ENCODE measurements at regions not wholly inside any gene's neighbourhood (a gene's known extent, or its start where the extent isn't known, plus 50 kb on each side); places are given as distances from the start of the nearest gene placed in this dataset.

DNA sequence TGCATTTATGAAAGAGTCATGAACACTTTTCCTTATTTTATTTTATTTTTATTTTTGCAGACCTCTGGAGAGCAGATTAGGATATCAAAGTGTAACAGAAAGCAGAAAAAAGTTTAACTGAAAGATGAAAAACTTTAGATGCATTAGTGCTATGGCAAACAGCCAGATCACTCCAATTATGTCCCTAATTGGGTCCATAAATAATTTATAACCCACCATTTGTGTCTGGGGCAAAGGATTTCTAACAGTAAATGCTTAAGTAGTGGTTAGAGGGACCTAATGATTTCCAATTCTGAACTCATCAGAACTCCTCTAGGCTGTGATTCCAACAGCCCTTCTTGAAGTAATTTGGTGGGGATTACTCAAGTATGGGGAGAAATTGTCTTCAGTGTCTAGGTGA is 93.7 kb upstream of the PROKR2 start:
- H3K27me3 ChIP-seq, result no peaks in the 10 kb centered on the region
- TF ChIP-seq CTCF (IDR thresholded peaks at IDR 0.05) (no peak), POLR2A (IDR thresholded peaks at IDR 0.05) (no peak)
- intact Hi-C loops (cut with DNase I), result no loop called here
- H3K27ac ChIP-seq, result no peak overlapping the region
- no peaks in the 10 kb centered on the region for H3K4me1 ChIP-seq
- H3K9me3 ChIP-seq, result no peaks in the 10 kb centered on the region
- no peak overlapping the region for H3K4me3 ChIP-seq
- ATAC-seq (no peak), DNase-seq (no peak)
- no peaks in the 10 kb centered on the region for H3K36me3 ChIP-seq (replicated peaks in 1 of 2; ENCODE audit: insufficient read depth in 1 of 2, low read depth in 2 of 2)

GRCh38 chr20:5402903-5403531 is 86.3 kb upstream of the PROKR2 start:
- TF ChIP-seq POLR2A (IDR thresholded peaks at IDR 0.05) (no peak), CTCF (IDR thresholded peaks at IDR 0.05) (peak in 2 of 7 experiments; percentile 14 to 23)
- Histone ChIP-seq H3K27me3 (no peaks in the 10 kb centered on the region), H3K27ac (no peak overlapping the region), H3K9me3 (no peaks in the 10 kb centered on the region), H3K36me3 (replicated peaks in 1 of 2; ENCODE audit: insufficient read depth in 1 of 2, low read depth in 2 of 2) (no peaks in the 10 kb centered on the region), H3K4me3 (no peak overlapping the region), H3K4me1 (no peaks in the 10 kb centered on the region)
- intact Hi-C loops (cut with DNase I), result no loop called here
- peak in 1 of 4 donors; percentile 15 for DNase-seq
- 12% methylated on average over 3 of the region's 3 CpGs; no CpG with 5 or more reads in 1 of the 2 donors for WGBS, 2 donors
- no peak for ATAC-seq

DNA sequence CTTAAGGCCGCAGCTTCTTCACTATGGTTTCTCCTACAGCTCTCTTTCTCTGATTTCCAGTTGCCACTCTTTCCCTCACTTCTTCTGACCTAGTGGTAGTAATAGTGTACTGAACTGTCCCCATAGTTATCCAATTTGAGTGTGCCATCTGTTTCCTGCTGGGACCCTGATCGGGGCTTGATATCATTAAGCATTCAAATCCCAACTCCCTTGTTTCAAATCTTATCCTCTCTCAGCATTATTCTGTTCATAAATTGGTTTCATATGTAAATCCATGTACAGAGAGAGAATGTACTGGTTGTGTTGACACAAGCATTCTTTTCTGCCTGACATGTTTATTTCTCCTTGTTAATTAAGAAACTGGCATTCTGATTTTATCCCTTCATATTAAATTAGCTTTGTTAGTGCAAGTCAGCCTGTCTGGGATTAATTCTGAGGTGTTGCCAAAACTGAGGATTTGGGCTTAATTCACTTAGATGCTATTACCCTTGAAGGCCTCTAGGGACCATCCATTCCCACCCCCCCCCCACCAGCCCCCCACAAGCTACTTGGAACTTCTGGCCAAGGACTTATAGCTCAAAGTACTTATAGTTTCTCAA is 84.6 kb upstream of the PROKR2 start:
- TF ChIP-seq CTCF (IDR thresholded peaks at IDR 0.05), result no peak
- TF ChIP-seq POLR2A (IDR thresholded peaks at IDR 0.05), result no peak
- no peaks in the 10 kb centered on the region for H3K36me3 ChIP-seq (replicated peaks in 1 of 2; ENCODE audit: insufficient read depth in 1 of 2, low read depth in 2 of 2)
- no peaks in the 10 kb centered on the region for H3K4me1 ChIP-seq
- no peak overlapping the region for H3K27ac ChIP-seq
- H3K4me3 ChIP-seq, result no peak overlapping the region
- ATAC-seq, result no peak
- no peak for DNase-seq
- H3K9me3 ChIP-seq, result no peaks in the 10 kb centered on the region
- WGBS, 2 donors, result 60 to 67% methylated on average over 2 of the region's 2 CpGs
- no peaks in the 10 kb centered on the region for H3K27me3 ChIP-seq
- intact Hi-C loops (cut with DNase I), result no loop called here

DNA sequence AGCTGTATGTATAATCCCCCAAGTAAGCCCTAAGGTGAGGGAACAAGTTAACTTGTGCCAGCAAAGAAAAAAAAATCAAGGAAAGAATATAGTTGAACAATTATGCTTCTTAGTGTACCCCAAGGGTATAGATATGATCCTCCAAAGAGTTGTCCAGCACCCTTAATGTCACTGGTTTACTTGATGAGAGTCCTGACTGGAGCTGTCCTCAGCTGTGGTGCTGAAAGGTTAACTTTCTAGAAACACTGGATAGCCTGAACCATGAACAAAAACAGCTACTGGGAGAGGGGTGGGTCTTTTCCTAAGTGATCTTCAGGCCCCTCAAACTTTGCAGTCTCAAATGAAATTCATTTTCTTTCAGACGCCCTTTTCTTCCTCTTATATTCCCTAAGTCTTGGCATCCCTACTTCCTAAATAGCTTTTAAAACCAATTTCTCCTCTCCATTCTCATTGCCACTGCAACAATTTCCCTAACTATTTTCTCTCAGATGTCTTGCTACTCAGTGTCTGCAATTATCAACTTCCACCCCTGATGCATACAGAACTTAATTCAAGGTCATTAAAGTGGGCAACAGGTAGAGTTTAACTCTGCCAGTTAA is 83.5 kb upstream of the PROKR2 start:
- DNase-seq (no peak), ATAC-seq (no peak)
- H3K9me3 ChIP-seq, result no peaks in the 10 kb centered on the region
- WGBS, 2 donors, result 23 to 29% methylated on average over 1 of the region's 1 CpG
- TF ChIP-seq POLR2A (IDR thresholded peaks at IDR 0.05) (no peak), CTCF (IDR thresholded peaks at IDR 0.05) (no peak)
- intact Hi-C loops (cut with DNase I), result no loop called here
- H3K4me3 ChIP-seq, result no peak overlapping the region
- no peaks in the 10 kb centered on the region for H3K27me3 ChIP-seq
- no peaks in the 10 kb centered on the region for H3K36me3 ChIP-seq (replicated peaks in 1 of 2; ENCODE audit: insufficient read depth in 1 of 2, low read depth in 2 of 2)
- no peak overlapping the region for H3K27ac ChIP-seq
- H3K4me1 ChIP-seq, result no peaks in the 10 kb centered on the region

DNA sequence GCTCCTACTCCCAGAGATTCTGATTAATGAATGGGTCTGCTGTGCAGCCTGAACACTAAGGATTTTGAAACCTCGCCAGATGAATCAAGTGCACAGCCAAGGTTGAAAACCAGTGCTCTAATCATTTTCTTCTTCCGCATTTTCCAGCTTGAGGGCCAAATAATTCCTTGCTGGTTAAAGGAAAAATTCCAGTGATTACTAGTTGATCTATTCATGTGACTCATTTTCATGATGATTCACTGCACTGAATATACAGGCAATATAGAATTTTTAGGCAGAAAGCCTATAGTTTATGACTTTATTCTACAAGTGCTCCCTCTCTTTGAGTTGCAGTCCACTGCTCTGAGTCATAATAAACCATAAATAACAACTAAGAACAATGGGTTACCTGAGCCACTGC is 80.6 kb upstream of the PROKR2 start:
- H3K9me3 ChIP-seq, result no peaks in the 10 kb centered on the region
- intact Hi-C loops (cut with DNase I), result no loop called here
- H3K36me3 ChIP-seq (replicated peaks in 1 of 2; ENCODE audit: insufficient read depth in 1 of 2, low read depth in 2 of 2), result no peaks in the 10 kb centered on the region
- no peaks in the 10 kb centered on the region for H3K27me3 ChIP-seq
- DNase-seq, result no peak
- no peaks in the 10 kb centered on the region for H3K4me1 ChIP-seq
- H3K27ac ChIP-seq, result no peak overlapping the region
- H3K4me3 ChIP-seq, result no peak overlapping the region
- 27 to 56% methylated on average over 2 of the region's 2 CpGs for WGBS, 2 donors
- TF ChIP-seq POLR2A (IDR thresholded peaks at IDR 0.05), result no peak
- no peak for TF ChIP-seq CTCF (IDR thresholded peaks at IDR 0.05)
- ATAC-seq, result no peak
